Endodermal cell (in vitro differentiated cells): ENCODE measurements at regions not wholly inside any gene's neighbourhood (a gene's known extent, or its start where the extent isn't known, plus 50 kb on each side); places are given as distances from the start of the nearest gene placed in this dataset.

ENCODE experiments used
- DNase-seq: peaks from one replicate; pipeline ENCODE4 v3.0.0-alpha.2; 2017
- H3K27ac ChIP-seq: 2 replicates; pipeline ENCODE4 v1.5.1; 2013; ENCODE audit warnings: mild to moderate bottlenecking, low read depth, low read length, moderate library complexity
- H3K27me3 ChIP-seq: 2 replicates; pipeline ENCODE4 v1.6.1; 2013; ENCODE audit warnings: mild to moderate bottlenecking, low read length, moderate library complexity; ENCODE audit not compliant: insufficient read depth, control insufficient read depth, poor library complexity, severe bottlenecking
- H3K36me3 ChIP-seq: 2 replicates; pipeline ENCODE4 v1.7.0; 2013; ENCODE audit warnings: mild to moderate bottlenecking, low read length, moderate library complexity; ENCODE audit not compliant: control insufficient read depth, insufficient read depth
- H3K4me1 ChIP-seq: one replicate; pipeline ENCODE4 v1.7.0; 2013; ENCODE audit warnings: low read length; ENCODE audit not compliant: control insufficient read depth, insufficient read depth
- H3K4me3 ChIP-seq: 2 replicates; pipeline ENCODE4 v1.5.1; 2013; ENCODE audit warnings: mild to moderate bottlenecking, low read length, moderate library complexity
- H3K9ac ChIP-seq: 2 replicates; pipeline ENCODE4 v1.6.1; 2013; ENCODE audit warnings: mild to moderate bottlenecking, low read length, moderate library complexity; ENCODE audit not compliant: poor library complexity, severe bottlenecking; ENCODE audit errors: extremely low read depth
- H3K9me3 ChIP-seq: 2 replicates; pipeline ENCODE4 v1.6.1; 2013; ENCODE audit warnings: mild to moderate bottlenecking, low read length, moderate library complexity; ENCODE audit not compliant: control insufficient read depth
- H3K27ac Mint-ChIP-seq: 2 replicates; pipeline ENCODE4 v1.8.0; 2020; ENCODE audit warnings: mixed read lengths
- H3K27me3 Mint-ChIP-seq: 2 replicates; pipeline ENCODE4 v1.8.0; 2021; ENCODE audit warnings: mild to moderate bottlenecking, mixed read lengths; ENCODE audit not compliant: insufficient read depth
- H3K36me3 Mint-ChIP-seq: 2 replicates; pipeline ENCODE4 v1.8.0; 2020; ENCODE audit warnings: low read depth, mixed read lengths
- H3K4me1 Mint-ChIP-seq: 2 replicates; pipeline ENCODE4 v1.8.0; 2020; ENCODE audit warnings: mixed read lengths
- H3K4me3 Mint-ChIP-seq: 2 replicates; pipeline ENCODE4 v1.8.0; 2020; ENCODE audit warnings: mild to moderate bottlenecking, moderate library complexity, mixed read lengths
- H3K9me3 Mint-ChIP-seq: 2 replicates; pipeline ENCODE4 v1.8.0; 2020; ENCODE audit warnings: mild to moderate bottlenecking, mixed read lengths
- WGBS, 2 experiments: methylation state at CpG; one replicate each; pipeline versions ENCODE4 v1.1.5 to v1.1.7; 2013; ENCODE audit warnings: missing lambda C conversion rate in 2 of 2, mixed read lengths in 1 of 2; ENCODE audit not compliant: insufficient coverage in 1 of 2, insufficient read length in 1 of 2; 5-methylcytosine and 5-hydroxymethylcytosine counted together
- TF ChIP-seq, protein P1 (sequence below): fragments of 200-600 bp; sonication (generic); conservative IDR thresholded peaks from 2 replicates; pipeline ENCODE4 v1.5.0; 2021; ENCODE audit warnings: antibody characterized with exemption, mild to moderate bottlenecking

DNA sequence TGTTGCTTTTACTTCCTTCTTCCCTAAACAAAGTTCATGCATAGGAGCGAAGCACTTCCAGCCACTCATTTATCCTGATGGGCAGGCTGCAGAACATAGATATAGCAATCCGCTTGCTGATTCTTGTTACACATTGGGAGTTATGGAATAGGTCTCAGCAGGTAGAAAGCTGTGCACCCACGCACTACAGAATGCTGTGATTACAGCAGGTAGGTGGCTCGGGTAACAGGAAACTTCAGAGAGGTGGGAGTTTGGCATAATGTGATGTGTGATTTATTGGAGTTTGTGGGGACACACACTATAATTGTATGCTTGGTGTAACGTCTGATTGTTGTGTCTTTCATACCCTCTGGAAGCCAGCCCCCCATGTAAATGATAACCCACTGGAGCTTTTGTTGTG lies 99.2 kb upstream of the MEIS2 start:
- no peaks in the 10 kb centered on the region for H3K27me3 Mint-ChIP-seq
- Histone ChIP-seq H3K4me3 (no peak overlapping the region), H3K4me1 (no peaks in the 10 kb centered on the region), H3K9me3 (no peaks in the 10 kb centered on the region), H3K36me3 (no peaks in the 10 kb centered on the region), H3K27me3 (no peaks in the 10 kb centered on the region), H3K27ac (no peak overlapping the region), H3K9ac (no peak overlapping the region)
- H3K9me3 Mint-ChIP-seq: no peaks in the 10 kb centered on the region
- no peaks in the 10 kb centered on the region for H3K4me1 Mint-ChIP-seq
- H3K36me3 Mint-ChIP-seq: no peaks in the 10 kb centered on the region
- no peak overlapping the region for H3K4me3 Mint-ChIP-seq
- WGBS, 2 experiments: 84 to 100% methylated on average over 1 to 5 of the region's 5 CpGs
- TF ChIP-seq, protein P1, sequence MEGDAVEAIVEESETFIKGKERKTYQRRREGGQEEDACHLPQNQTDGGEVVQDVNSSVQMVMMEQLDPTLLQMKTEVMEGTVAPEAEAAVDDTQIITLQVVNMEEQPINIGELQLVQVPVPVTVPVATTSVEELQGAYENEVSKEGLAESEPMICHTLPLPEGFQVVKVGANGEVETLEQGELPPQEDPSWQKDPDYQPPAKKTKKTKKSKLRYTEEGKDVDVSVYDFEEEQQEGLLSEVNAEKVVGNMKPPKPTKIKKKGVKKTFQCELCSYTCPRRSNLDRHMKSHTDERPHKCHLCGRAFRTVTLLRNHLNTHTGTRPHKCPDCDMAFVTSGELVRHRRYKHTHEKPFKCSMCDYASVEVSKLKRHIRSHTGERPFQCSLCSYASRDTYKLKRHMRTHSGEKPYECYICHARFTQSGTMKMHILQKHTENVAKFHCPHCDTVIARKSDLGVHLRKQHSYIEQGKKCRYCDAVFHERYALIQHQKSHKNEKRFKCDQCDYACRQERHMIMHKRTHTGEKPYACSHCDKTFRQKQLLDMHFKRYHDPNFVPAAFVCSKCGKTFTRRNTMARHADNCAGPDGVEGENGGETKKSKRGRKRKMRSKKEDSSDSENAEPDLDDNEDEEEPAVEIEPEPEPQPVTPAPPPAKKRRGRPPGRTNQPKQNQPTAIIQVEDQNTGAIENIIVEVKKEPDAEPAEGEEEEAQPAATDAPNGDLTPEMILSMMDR: no peak
- no peak for DNase-seq
- no peak overlapping the region for H3K27ac Mint-ChIP-seq

- H3K4me1 Mint-ChIP-seq: no peaks in the 10 kb centered on the region
- H3K36me3 Mint-ChIP-seq: no peaks in the 10 kb centered on the region
- no peak overlapping the region for H3K27ac ChIP-seq
- TF ChIP-seq, protein P1: no peak
- no peak overlapping the region for H3K9ac ChIP-seq
- H3K27me3 Mint-ChIP-seq: no peaks in the 10 kb centered on the region
- no peak for DNase-seq
- H3K27ac Mint-ChIP-seq: no peak overlapping the region
- WGBS, 2 experiments: 98 to 100% methylated on average over 1 to 2 of the region's 2 CpGs
- no peaks in the 10 kb centered on the region for H3K9me3 ChIP-seq
- no peaks in the 10 kb centered on the region for H3K27me3 ChIP-seq
- no peak overlapping the region for H3K4me3 ChIP-seq
- H3K4me1 ChIP-seq: no peaks in the 10 kb centered on the region
- H3K36me3 ChIP-seq: no peaks in the 10 kb centered on the region
- H3K9me3 Mint-ChIP-seq: no peaks in the 10 kb centered on the region
- no peak overlapping the region for H3K4me3 Mint-ChIP-seq
Observed at GRCh38 chr15:37203050-37203449, 102.7 kb upstream of the MEIS2 start.

DNA sequence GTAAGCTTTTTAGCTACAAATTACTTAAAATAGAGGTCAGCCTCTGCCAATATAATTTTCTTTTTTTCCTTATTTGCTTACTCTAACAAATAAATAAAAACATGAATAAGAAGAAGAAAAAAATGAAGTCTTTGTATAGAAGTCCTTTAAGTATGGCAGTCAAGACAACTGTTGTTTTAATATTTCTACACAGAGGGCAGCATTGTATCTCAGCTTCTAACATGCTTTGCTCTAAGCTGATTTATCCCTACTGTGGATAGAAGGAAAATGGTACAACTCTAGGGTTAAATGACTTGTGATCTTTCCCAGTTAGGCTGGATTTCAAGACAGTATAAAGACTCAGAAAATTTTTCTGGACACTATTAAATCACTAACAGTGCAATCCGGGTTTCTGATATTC lies 104.3 kb upstream of the MEIS2 start:
- no peak for DNase-seq
- H3K27me3 ChIP-seq: no peaks in the 10 kb centered on the region
- TF ChIP-seq, protein P1: peak; percentile 45
- Mint-ChIP-seq H3K27ac (no peak overlapping the region), H3K27me3 (no peaks in the 10 kb centered on the region), H3K9me3 (no peaks in the 10 kb centered on the region), H3K4me3 (no peak overlapping the region), H3K36me3 (no peaks in the 10 kb centered on the region), H3K4me1 (no peaks in the 10 kb centered on the region)
- no peak overlapping the region for H3K27ac ChIP-seq
- H3K9ac ChIP-seq: no peak overlapping the region
- H3K9me3 ChIP-seq: no peaks in the 10 kb centered on the region
- no peaks in the 10 kb centered on the region for H3K36me3 ChIP-seq
- WGBS, 2 experiments: 100% methylated on average over 1 of the region's 1 CpG; no CpG with 5 or more reads in 1 of the 2 experiments
- no peak overlapping the region for H3K4me3 ChIP-seq
- H3K4me1 ChIP-seq: no peaks in the 10 kb centered on the region
